CD1c-positive myeloid dendritic cell (primary cell): ENCODE measurements at regions not wholly inside any gene's neighbourhood (a gene's known extent, or its start where the extent isn't known, plus 50 kb on each side); places are given as distances from the start of the nearest gene placed in this dataset.

Experiments used
- DNase-seq: peaks from one replicate; pipeline ENCODE4 v3.0.0-alpha.2; 2016; ENCODE audit errors: extremely low spot score

DNA sequence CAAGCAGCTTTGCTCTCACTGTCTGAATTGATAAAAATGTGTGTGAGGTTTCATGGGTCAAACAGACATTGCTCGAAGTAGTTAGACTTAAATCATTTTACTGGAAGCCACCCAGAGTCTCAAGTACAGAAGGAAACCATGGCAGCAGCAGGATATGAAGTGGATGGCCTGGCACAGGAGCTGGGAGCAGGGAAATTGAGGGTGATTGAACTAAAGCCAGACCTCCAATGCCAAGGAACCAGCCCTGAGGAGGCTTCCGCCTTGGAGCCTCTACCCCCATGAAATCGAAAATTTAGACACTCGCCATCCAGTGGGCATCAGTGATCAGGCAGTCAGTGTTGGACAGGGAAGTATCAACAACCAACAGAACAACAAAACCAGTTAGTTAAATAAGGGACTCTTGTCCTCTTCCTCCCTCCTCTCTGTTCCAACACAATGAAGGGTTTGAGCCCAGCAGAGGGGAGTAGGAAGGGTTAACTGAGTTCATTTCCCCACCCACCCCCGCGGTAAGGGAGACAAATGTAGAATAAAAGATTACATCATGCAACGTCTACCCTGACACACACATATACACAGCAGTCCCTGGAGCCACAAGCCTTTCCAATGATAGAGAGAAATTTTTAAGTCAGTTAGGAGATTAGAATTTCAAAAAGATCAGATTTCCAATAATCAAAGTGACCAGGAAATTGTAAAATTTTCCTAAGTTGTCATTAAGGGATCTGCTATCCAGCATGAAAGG is 156.3 kb downstream of the SLC16A9 start:
- DNase-seq = no peak

DNA sequence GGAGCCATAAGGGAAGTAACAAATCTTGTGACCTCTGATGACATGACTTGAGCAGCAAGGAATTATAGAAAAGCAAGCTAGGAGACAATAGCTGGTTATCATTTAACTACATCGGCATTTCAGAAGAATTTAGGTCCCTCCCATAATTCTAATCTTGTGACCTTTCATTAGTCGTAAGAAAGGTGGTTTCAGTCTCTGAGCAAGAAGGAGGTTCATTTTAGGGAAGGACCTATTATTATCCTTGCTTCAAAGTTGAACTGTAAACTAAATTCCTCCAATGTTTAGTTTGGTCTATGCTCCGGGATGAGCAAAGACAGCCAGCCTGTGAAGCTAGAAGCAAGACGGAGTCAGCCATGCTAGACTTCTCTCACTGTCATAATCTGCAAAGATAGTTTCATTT is 159.6 kb downstream of the SLC16A9 start:
- DNase-seq = no peak

DNA sequence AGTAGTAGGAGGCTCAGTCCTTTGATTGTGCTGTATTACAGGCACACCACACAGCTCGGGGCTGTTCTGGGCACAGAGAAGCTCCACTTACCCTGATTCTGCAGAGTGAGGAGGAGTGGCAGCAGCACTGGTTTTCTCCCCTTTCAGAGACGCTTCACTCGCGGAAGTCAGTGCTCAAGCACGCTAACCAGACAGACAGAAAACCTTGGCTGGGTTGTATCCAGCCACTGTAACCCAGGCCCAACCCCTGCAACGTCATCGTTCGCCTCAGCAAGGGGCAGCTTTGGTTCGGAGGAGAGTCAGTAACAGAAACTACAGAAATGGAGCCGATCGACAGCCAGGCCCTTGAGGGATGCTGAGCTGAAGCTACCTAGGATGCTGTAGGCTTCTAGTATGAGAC is 171.0 kb downstream of the SLC16A9 start:
- DNase-seq = no peak

- no peak for DNase-seq
These were observed 172.1 kb downstream of the SLC16A9 start for GRCh38 chr10:59537501-59537900.

DNA sequence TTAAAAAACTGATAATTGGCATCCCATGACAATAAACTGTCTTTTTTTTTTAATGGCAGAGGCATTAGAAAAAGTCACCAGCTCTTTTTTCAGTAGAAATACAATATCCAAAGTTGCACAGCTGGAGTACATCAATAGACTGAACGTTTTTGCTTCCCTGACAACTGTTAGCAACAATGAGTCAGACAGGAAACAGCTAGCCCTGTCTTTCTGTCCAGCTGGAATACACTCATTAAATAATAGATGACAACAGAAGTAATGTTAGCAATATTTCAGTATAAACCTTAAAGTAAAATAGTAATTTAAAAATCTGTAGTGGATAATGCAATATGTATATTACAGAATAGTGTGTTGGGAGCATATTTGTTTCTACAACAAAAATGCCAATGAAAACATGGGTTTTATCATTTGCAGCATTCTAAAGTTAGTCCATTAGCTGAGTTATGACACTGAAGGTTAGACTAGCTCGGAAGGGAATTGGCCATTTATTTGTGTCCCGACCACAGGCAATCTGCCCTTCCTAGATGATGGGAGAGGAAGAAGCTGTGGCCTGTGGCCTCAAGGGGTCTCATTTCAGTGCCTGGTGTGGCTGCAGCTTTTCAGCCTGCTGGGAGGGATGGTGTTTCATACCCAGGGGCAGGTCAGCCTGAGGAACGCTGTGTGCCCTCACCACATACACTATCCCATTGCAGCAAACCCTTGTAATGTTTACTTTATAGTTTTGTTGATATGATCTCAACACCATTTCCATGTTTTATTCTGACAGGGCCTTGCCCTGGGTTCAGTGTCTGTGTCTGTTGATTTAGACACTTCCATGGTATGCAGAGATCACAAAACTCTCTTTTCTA is 173.3 kb downstream of the SLC16A9 start:
- DNase-seq = no peak

GRCh38 chr10:59524348-59524747 is 162.0 kb upstream of the FAM13C start:
- DNase-seq = no peak

DNA sequence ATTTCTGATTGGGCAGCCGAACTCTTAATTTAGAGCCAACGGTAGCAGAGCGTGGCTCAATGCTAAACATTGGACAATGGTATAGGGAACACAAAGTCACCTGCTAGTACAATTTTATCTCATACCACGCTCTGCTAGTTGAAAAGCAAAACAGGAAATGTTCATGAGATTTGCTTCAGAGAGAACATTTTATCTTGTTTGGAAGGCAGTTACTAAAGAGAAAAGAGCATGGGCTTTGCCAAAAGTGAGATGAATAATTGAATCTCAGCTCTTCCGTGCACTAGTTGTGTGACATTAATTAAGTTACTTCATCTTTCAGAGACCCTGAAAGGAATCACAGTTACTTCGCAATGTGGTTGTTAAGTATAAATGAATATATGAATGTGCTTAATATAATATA is 161.5 kb upstream of the FAM13C start:
- no peak for DNase-seq

DNA sequence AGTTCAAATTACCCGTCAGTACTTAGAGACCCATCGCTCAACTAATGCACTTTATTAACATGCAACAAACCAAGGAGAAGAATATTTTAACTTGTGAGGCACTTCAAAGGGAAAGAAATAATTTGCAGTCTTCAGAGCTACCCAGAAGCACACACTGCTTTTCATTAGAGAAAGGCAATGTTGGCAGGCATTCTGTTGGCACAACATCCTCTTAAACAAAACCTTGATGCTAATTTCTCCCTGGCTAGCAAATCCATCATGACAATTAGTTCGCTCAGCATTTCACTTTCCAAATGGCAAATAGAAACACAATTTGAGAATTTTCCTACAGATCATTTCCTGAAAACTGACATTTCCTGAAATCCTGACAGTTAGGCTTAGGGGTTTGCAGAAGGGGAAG is 155.6 kb upstream of the FAM13C start:
- no peak for DNase-seq

DNA sequence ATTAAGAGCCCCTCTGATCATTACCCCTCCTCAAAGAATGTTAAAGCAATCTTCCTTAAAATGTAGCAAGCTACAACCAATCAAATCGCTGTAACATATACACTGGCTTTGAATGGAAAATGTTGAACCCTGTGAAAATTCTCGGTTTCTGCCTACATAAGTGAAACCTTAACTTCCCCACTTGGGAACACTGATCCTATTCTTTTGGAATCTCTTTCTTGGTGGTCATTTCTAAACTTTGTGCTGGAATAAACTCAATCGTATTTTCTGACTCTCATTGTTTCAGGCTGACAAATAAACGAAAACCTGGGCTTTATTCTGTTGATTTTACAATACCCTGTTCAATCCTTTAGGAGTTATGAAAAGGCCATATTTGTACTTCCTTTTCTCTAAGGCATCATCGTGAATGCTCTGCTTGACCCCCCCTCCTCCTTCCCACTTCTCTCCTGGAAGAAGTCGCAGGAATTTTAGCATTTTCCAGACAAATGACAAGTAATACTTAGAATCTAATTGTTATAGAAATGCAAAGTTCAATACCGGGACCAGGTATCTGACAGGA is 155.1 kb upstream of the FAM13C start:
- no peak for DNase-seq

- no peak for DNase-seq
These were observed 151.2 kb upstream of the FAM13C start for GRCh38 chr10:59513558-59513957.

DNA sequence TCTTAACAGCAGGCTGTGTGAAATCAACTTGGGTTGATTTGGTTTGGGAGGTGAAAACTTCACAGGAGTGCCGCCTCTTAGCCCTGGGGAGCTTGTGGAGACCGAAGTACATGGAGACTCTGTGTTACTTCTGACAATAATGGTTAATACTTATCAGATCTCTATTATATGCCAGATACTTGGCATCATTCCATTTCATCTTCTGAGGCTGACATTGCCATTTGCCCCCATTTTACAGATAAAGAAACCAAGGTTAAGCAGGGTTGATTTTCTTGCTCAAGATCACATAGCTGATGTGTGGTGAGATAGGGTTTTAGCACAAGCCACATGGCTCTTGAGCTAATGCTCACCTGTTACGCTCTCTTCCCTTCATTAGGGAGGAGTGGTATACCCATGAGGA is 150.6 kb upstream of the FAM13C start:
- DNase-seq = no peak

DNA sequence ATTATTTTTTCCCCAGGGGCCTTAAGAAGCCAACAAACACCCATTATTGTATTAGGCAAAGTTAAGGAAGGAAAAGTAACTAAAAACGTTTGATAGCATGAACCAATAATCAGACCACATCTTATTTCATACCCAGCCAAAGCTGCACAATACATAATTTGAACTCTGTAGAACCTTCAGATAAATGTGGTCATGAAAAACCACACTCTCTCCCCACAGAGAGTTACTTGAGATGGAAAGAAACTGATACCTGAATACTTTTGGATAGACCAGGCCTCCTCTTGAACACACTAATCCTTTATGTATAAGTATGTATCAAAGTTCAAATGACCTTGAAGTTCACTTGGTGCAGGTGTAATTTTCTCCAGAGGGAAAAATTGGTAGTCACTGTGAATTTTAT is 146.6 kb upstream of the FAM13C start:
- no peak for DNase-seq

DNA sequence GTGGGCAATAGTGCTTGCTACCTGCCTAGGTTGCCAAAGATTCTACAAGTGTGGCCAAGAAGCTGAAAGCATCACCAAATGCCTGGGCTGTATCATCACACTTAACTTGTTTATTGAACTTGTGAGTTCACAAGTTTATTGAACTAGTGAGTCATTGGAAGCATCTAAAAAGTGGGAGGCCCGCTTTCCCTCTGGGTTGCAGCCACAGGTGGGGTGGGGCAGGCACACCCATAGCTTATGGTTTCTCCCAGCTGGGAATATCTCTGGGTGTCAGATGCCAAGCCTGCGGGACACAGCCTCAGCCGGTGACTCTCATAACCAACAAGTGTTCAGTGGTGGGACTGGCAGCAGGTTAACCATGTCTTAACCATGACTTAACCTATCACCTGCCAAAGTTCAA is 145.9 kb upstream of the FAM13C start:
- DNase-seq = no peak

- no peak for DNase-seq
These were observed 143.6 kb upstream of the FAM13C start for GRCh38 chr10:59505926-59506325.

GRCh38 chr10:59499460-59499859 is 137.1 kb upstream of the FAM13C start:
- no peak for DNase-seq

- DNase-seq = no peak
These were observed 130.7 kb upstream of the FAM13C start for GRCh38 chr10:59493017-59493416.

- DNase-seq = no peak
These were observed 117.1 kb upstream of the FAM13C start for GRCh38 chr10:59479426-59479825.

GRCh38 chr10:59470570-59470969 is 108.2 kb upstream of the FAM13C start:
- DNase-seq = no peak

GRCh38 chr10:59465088-59465487 is 102.7 kb upstream of the FAM13C start:
- DNase-seq = no peak

DNA sequence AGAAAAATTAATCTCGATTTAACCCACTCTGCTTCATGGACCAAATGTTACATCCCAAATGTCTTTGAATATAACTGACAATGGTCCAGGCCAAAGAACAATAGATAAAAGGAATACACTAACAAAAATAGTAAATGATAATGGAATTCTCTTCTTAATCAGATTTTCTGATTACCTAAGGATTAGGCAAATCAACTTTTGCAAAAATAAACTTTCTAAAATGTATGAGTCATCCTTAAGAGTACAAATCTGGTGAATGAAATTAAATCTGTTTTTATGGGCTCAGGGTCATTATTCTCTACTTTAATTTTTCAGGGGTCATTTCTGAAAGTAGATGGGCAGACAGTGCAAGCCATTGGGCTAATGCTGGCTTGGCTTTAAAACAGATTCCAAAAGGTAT is 102.1 kb upstream of the FAM13C start:
- no peak for DNase-seq

DNA sequence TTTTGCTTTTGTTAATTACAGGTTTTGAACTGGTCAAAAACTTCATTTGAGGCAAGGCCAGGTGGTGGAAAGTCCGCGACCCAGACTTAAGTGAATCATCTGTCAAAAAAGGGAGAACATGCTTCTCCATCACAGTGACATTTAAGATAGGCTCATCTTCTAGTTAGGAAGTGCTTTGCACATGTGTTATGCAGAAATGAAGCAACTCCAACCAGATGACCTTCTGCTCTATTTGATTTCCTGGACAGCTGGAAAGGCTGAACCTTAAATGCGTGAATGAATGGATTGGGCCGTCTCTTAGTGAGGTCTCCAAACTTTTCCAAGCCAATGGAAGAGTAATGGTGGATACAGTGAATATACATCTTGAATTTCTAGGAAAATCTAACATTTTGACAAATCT is 101.6 kb upstream of the FAM13C start:
- DNase-seq = no peak

DNA sequence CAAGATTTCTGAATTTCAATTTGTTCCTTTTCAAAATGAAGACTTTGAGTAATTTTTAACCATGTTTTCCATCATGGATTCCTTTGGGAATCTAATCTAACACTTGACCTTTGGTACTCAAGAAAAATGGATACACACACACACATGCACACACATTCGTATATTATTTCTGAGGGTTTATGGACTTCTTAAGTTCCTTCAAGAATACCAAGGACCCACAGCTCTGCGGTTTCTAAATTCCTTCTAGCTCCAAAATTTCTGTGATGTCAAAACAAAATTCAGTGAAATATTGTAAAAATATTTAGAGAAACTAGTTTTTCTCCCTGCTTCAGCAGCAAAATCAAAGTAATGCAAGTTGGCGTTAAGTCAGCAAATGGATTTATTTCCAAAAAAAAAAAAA is 98.3 kb upstream of the FAM13C start:
- DNase-seq = no peak

- no peak for DNase-seq
These were observed 93.8 kb upstream of the FAM13C start for GRCh38 chr10:59456199-59456598.
